HEK293 (cell line): ENCODE measurements at regions not wholly inside any gene's neighbourhood (a gene's known extent, or its start where the extent isn't known, plus 50 kb on each side); places are given as distances from the start of the nearest gene placed in this dataset.

Experiments used
- HOXA7 ChIP-seq: sonication (generic); formaldehyde crosslinking; IDR thresholded peaks from 2 replicates; pipeline ENCODE4 v1.8.1; 2022; ENCODE audit warnings: missing genetic modification reagents, borderline replicate concordance
- KLF1 ChIP-seq: fragments of 450-650 bp; formaldehyde crosslinking; IDR thresholded peaks from 2 replicates; pipeline ENCODE4 v1.5.1; 2016; ENCODE audit warnings: missing biosample characterization, missing genetic modification characterization
- MYNN ChIP-seq: fragments of 450-650 bp; formaldehyde crosslinking; IDR thresholded peaks from 2 replicates; pipeline ENCODE4 v1.5.1; 2016; ENCODE audit warnings: missing biosample characterization, missing genetic modification characterization, borderline replicate concordance
- PRDM1 ChIP-seq: fragments of 450-650 bp; formaldehyde crosslinking; IDR thresholded peaks from 2 replicates; pipeline ENCODE4; 2016; ENCODE audit warnings: missing biosample characterization, missing genetic modification characterization
- ZNF133 ChIP-seq: fragments of 450-650 bp; formaldehyde crosslinking; IDR thresholded peaks from 2 replicates; pipeline ENCODE4 v1.5.1; 2016; ENCODE audit warnings: missing biosample characterization, missing genetic modification characterization
- ZNF184 ChIP-seq: fragments of 450-650 bp; IDR thresholded peaks from 2 replicates; pipeline ENCODE4 v1.5.1; 2018; ENCODE audit warnings: missing biosample characterization, mild to moderate bottlenecking, missing genetic modification characterization
- ZNF214 ChIP-seq: fragments of 450-650 bp; formaldehyde crosslinking; IDR thresholded peaks from 2 replicates; pipeline ENCODE4 v1.5.1; 2017; ENCODE audit warnings: missing biosample characterization, mild to moderate bottlenecking, missing genetic modification characterization, borderline replicate concordance
- ZNF24 ChIP-seq: fragments of 450-650 bp; formaldehyde crosslinking; IDR thresholded peaks from 2 replicates; pipeline ENCODE4 v1.5.1; 2016; ENCODE audit warnings: missing biosample characterization, missing genetic modification characterization
- ZNF600 ChIP-seq: fragments of 450-650 bp; formaldehyde crosslinking; IDR thresholded peaks from 2 replicates; pipeline ENCODE4 v1.5.1; 2016; ENCODE audit warnings: missing biosample characterization, missing genetic modification characterization
- TF ChIP-seq, protein P1 (sequence below): fragments of 450-650 bp; formaldehyde crosslinking; IDR thresholded peaks from 2 replicates; pipeline ENCODE4 v1.5.1; 2016; ENCODE audit warnings: missing biosample characterization, missing genetic modification characterization
- TF ChIP-seq, protein P2 (sequence below): fragments of 450-650 bp; IDR thresholded peaks from 2 replicates; pipeline ENCODE4 v1.5.1; 2018; ENCODE audit warnings: missing biosample characterization, missing genetic modification characterization
- TF ChIP-seq, protein P3 (sequence below): fragments of 450-650 bp; formaldehyde crosslinking; IDR thresholded peaks from 2 replicates; pipeline ENCODE4 v1.5.1; 2016; ENCODE audit warnings: missing biosample characterization, missing genetic modification characterization
- TF ChIP-seq, protein P4 (sequence below): fragments of 450-650 bp; formaldehyde crosslinking; conservative IDR thresholded peaks from 2 replicates; pipeline ENCODE4 v1.5.1; 2016; ENCODE audit warnings: low read depth, missing biosample characterization, missing genetic modification characterization

DNA sequence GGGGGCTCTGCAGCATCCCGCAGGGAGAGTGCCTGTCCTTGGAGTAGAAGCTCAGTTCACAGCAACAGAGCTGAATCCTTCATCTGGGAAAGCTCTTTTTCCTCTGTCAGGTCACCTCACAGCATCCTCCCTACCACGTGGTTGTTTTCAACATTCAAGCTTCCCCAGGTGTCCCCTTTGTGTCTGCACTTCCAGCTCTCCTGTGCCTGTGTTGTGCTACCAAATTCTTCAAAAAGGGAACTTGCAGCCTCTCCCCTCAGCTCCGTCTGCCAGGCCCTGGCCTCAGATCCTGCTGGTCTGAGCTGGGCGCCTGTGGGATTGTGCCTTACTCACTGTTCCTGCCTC lies 108.4 kb downstream of the FOXF2 start:
- TF ChIP-seq ZNF214 (tag by site-specific recombination) (no peak), KLF1 (no peak), ZNF184 (no peak), ZNF24 (tag by site-specific recombination) (no peak), PRDM1 (tag by site-specific recombination) (no peak), ZNF600 (no peak), HOXA7 (CRISPR knock-in tag) (no peak), MYNN (tag by site-specific recombination) (no peak), ZNF133 (tag by site-specific recombination) (no peak)
- TF ChIP-seq, protein P1, sequence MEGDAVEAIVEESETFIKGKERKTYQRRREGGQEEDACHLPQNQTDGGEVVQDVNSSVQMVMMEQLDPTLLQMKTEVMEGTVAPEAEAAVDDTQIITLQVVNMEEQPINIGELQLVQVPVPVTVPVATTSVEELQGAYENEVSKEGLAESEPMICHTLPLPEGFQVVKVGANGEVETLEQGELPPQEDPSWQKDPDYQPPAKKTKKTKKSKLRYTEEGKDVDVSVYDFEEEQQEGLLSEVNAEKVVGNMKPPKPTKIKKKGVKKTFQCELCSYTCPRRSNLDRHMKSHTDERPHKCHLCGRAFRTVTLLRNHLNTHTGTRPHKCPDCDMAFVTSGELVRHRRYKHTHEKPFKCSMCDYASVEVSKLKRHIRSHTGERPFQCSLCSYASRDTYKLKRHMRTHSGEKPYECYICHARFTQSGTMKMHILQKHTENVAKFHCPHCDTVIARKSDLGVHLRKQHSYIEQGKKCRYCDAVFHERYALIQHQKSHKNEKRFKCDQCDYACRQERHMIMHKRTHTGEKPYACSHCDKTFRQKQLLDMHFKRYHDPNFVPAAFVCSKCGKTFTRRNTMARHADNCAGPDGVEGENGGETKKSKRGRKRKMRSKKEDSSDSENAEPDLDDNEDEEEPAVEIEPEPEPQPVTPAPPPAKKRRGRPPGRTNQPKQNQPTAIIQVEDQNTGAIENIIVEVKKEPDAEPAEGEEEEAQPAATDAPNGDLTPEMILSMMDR (tag by site-specific recombination): no peak
- TF ChIP-seq, protein P2, sequence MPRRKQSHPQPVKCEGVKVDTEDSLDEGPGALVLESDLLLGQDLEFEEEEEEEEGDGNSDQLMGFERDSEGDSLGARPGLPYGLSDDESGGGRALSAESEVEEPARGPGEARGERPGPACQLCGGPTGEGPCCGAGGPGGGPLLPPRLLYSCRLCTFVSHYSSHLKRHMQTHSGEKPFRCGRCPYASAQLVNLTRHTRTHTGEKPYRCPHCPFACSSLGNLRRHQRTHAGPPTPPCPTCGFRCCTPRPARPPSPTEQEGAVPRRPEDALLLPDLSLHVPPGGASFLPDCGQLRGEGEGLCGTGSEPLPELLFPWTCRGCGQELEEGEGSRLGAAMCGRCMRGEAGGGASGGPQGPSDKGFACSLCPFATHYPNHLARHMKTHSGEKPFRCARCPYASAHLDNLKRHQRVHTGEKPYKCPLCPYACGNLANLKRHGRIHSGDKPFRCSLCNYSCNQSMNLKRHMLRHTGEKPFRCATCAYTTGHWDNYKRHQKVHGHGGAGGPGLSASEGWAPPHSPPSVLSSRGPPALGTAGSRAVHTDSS (tag by site-specific recombination): no peak
- TF ChIP-seq, protein P3, sequence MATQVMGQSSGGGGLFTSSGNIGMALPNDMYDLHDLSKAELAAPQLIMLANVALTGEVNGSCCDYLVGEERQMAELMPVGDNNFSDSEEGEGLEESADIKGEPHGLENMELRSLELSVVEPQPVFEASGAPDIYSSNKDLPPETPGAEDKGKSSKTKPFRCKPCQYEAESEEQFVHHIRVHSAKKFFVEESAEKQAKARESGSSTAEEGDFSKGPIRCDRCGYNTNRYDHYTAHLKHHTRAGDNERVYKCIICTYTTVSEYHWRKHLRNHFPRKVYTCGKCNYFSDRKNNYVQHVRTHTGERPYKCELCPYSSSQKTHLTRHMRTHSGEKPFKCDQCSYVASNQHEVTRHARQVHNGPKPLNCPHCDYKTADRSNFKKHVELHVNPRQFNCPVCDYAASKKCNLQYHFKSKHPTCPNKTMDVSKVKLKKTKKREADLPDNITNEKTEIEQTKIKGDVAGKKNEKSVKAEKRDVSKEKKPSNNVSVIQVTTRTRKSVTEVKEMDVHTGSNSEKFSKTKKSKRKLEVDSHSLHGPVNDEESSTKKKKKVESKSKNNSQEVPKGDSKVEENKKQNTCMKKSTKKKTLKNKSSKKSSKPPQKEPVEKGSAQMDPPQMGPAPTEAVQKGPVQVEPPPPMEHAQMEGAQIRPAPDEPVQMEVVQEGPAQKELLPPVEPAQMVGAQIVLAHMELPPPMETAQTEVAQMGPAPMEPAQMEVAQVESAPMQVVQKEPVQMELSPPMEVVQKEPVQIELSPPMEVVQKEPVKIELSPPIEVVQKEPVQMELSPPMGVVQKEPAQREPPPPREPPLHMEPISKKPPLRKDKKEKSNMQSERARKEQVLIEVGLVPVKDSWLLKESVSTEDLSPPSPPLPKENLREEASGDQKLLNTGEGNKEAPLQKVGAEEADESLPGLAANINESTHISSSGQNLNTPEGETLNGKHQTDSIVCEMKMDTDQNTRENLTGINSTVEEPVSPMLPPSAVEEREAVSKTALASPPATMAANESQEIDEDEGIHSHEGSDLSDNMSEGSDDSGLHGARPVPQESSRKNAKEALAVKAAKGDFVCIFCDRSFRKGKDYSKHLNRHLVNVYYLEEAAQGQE (tag by site-specific recombination): no peak
- TF ChIP-seq, protein P4, sequence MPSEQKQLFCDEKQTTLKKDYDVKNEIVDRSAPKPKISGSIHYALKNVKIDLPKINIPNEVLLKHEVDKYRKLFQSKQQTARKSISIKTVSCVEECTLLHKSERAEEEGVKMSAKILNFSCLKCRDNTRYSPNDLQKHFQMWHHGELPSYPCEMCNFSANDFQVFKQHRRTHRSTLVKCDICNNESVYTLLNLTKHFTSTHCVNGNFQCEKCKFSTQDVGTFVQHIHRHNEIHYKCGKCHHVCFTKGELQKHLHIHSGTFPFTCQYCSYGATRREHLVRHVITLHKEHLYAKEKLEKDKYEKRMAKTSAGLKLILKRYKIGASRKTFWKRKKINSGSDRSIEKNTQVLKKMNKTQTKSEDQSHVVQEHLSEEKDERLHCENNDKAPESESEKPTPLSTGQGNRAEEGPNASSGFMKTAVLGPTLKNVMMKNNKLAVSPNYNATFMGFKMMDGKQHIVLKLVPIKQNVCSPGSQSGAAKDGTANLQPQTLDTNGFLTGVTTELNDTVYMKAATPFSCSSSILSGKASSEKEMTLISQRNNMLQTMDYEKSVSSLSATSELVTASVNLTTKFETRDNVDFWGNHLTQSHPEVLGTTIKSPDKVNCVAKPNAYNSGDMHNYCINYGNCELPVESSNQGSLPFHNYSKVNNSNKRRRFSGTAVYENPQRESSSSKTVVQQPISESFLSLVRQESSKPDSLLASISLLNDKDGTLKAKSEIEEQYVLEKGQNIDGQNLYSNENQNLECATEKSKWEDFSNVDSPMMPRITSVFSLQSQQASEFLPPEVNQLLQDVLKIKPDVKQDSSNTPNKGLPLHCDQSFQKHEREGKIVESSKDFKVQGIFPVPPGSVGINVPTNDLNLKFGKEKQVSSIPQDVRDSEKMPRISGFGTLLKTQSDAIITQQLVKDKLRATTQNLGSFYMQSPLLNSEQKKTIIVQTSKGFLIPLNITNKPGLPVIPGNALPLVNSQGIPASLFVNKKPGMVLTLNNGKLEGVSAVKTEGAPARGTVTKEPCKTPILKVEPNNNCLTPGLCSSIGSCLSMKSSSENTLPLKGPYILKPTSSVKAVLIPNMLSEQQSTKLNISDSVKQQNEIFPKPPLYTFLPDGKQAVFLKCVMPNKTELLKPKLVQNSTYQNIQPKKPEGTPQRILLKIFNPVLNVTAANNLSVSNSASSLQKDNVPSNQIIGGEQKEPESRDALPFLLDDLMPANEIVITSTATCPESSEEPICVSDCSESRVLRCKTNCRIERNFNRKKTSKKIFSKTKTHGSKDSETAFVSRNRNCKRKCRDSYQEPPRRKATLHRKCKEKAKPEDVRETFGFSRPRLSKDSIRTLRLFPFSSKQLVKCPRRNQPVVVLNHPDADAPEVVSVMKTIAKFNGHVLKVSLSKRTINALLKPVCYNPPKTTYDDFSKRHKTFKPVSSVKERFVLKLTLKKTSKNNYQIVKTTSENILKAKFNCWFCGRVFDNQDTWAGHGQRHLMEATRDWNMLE: no peak
